Muscle of back (tissue), 3 donors: ENCODE measurements at regions not wholly inside any gene's neighbourhood (a gene's known extent, or its start where the extent isn't known, plus 50 kb on each side); places are given as distances from the start of the nearest gene placed in this dataset.

Experiments
- DNase-seq, 3 donors: peaks; one replicate each; pipeline versions ENCODE4 v3.0.0 to v3.0.0-alpha.2; 2013

- no peak for DNase-seq
These were observed 331.6 kb upstream of the FAR2 start for GRCh38 chr12:28817524-28817923.

DNA sequence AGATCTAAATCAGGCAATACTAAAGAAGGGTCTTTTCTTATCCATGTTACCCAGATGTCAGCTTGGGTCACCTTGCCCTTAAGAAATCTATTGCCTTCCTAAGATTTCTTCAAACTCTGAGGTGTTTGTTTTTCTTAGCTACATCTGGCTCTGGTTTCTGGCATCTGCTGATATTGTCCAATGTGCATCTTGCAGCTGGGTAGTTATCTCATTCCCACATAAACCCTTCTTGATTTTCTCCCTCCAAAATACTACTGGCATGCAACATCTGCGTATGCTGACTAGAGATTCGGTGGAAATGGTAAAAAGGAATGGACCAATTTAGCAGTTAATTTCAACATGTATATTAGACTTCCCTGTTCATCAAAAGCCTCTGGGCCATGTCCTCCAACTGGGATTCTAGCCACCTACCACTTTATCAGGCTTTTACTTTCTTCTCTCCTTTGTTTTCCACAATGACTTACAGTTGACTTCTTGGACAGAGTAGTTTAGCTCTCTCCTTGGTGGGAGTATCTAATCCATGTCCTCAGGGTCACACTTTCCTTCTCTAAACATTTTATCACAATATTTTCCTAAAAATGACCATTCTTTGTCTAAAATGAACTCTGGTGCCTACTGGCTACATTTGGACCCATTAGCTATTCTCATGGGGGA, 324.8 kb upstream of the FAR2 start:
- no peak for DNase-seq

GRCh38 chr12:28824849-28825248, 324.2 kb upstream of the FAR2 start:
- no peak for DNase-seq

GRCh38 chr12:28826766-28827165, 322.3 kb upstream of the FAR2 start:
- no peak for DNase-seq

DNA sequence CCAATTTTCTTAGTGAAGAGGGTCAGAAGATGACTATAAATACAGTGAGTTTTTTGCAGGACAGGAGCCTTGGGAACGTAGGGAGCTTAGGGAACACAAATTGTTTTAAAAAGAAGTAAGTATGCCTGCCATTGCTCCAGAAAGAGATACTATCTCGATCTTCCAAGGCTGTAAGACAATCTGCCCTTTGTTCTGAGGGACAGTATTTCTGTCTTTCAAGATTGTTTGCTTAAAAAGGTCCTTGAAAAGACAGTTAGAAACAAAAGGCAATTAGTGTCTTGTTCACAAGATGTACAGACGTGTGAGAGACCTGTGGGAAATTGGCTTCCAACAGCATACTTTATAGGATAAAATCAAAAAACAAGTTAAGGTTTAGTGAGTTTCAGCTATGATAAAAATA, 321.2 kb upstream of the FAR2 start:
- DNase-seq, result no peak

GRCh38 chr12:28828318-28828717, 320.8 kb upstream of the FAR2 start:
- DNase-seq, result no peak

DNA sequence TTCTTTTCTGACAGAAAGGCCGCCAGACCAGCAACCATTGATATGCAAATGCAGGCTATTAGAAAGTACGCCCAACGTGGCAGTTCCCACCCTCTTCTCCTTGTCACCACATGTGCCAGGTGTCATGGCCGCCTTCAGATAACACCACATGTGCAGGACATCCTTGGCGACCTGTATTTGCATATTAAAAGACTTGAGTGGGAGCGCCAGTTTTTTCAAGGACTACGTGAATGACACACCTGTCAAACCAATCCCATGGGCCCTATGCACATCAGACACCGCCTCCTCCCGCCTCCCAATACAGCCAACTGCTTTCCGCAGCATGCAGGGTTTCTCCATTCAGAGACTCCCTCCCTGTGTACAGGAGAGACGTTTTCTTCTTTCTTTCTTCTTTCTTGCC, 318.6 kb upstream of the FAR2 start:
- no peak for DNase-seq

GRCh38 chr12:28844718-28845117, 304.4 kb upstream of the FAR2 start:
- DNase-seq, result no peak

DNA sequence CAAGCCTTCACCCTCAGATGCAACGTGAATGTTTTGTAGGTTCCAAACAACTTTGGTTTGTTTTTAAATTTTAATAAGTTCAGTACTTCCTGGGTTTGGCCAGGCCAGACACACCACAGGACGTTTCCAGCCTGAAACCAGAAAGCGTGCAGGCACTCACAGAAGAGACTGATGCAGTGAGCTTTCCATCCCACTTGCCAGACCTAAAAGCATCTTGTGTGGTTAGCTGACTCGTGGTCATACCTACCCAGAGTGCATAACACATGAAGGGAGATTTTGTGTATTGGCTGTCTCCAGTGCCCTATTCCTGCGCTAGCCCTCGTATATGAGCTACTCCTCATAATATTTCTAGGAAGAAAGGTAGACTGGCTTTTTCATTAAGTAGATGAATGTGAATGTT, 297.3 kb upstream of the FAR2 start:
- DNase-seq, result no peak

- peak; percentile 13 to 44 (median 18) for DNase-seq
These were observed 293.2 kb upstream of the FAR2 start for GRCh38 chr12:28855761-28856310.

GRCh38 chr12:28857369-28857768, 291.7 kb upstream of the FAR2 start:
- no peak for DNase-seq

DNA sequence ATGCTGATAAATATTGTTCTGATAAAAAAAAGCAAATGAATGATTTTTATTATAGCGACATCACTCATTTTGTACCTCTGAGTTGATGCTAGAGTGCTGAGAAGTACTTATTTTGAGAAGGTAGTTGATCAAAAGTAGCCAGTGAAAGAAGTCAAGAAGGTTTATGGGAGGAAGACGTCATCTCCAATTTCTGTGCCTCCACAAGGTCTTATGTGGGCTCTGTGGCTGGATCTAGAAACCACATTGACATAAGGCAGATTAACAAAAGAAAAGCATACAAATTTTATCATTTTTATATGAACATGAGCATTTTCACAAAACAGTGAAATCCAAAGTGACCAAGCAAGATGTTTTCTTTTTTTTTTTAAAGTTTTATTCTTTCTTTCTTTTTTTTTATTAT, 289.5 kb upstream of the FAR2 start:
- DNase-seq, result no peak

GRCh38 chr12:28865776-28866175, 283.3 kb upstream of the FAR2 start:
- no peak for DNase-seq

GRCh38 chr12:28866296-28866695, 282.8 kb upstream of the FAR2 start:
- DNase-seq, result no peak

- no peak for DNase-seq
These were observed 282.2 kb upstream of the FAR2 start for GRCh38 chr12:28866715-28867503.

DNA sequence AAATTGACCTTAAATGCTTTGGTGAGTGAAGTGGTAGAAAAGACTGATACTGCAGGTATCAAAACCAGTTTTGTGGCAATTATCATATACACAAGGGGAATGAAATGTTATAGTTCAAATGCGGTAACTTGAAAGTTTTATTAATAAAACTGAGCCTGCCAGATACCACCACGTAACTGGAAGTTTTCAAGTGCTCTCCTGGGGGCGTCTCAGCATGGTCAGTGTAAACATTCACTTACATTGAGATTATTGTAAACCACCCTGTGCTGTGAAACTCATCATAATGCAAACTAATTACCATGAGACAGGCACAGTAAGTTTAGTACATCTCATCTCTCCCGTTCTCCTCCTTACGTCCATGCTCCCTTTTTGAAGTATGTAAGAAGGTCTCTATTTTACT, 280.7 kb upstream of the FAR2 start:
- no peak for DNase-seq

DNA sequence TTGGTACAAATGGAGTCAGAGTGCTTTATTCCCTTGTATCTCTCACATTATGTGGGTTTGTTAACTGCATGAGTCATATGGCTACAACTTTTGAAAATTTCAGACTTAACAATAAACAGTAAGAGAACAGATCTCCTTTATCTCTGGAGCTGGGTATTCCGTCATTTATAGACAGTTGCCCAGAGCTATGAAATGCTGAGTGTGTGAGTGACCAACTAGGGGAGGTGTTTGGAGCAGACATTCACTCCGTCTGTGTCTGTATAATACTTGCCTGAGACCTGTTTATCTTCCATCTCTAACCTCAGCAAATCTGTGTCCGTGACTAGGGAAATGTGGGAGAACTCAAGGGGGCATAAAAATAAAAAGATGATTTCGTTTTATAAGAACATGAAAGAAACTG, 279.9 kb upstream of the FAR2 start:
- DNase-seq, result no peak

- no peak for DNase-seq
These were observed 278.1 kb upstream of the FAR2 start for GRCh38 chr12:28870839-28871440.

GRCh38 chr12:28872654-28873268, 276.3 kb upstream of the FAR2 start:
- DNase-seq, result no peak

- DNase-seq, result no peak
These were observed 274.3 kb upstream of the FAR2 start for GRCh38 chr12:28874758-28875157.

GRCh38 chr12:28876196-28876798, 272.8 kb upstream of the FAR2 start:
- no peak for DNase-seq

DNA sequence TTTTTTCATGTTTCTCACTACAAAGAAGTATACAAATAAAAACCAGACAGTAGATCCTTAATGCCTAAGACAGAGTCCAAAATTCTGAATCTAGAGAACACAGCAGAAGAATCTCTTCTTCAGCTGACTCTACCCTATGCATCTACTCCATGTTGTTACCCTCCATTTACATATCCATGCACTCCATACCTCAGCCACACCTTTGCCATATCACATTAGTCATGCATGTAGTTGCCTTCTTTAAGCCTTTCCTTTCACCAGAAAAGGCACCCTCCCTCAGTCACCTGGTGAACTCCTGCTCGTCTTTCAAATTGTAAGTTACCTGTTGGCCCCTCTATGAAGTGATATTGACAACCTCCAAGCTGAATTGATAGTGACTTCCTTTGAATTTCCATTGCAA, 271.2 kb upstream of the FAR2 start:
- DNase-seq, result no peak
